Ishikawa (cell line): ENCODE measurements at regions not wholly inside any gene's neighbourhood (a gene's known extent, or its start where the extent isn't known, plus 50 kb on each side); places are given as distances from the start of the nearest gene placed in this dataset.

Source experiments
- CEBPB ChIP-seq: IDR thresholded peaks from 2 replicates; pipeline ENCODE4 v1.6.1; 2012
- CREB1 ChIP-seq: IDR thresholded peaks from 2 replicates; pipeline ENCODE4 v1.6.1; 2012; ENCODE audit warnings: low read depth
- EGR1 ChIP-seq: IDR thresholded peaks from 2 replicates; pipeline ENCODE4 v1.6.1; 2012
- EP300 ChIP-seq: IDR thresholded peaks from 2 replicates; pipeline ENCODE4 v1.6.1; 2012; ENCODE audit warnings: borderline replicate concordance
- FOXM1 ChIP-seq: IDR thresholded peaks from 2 replicates; pipeline ENCODE4 v1.6.1; 2012; ENCODE audit warnings: low read depth, borderline replicate concordance
- NFIC ChIP-seq: IDR thresholded peaks from 2 replicates; pipeline ENCODE4 v1.6.1; 2012
- RAD21 ChIP-seq: IDR thresholded peaks from 2 replicates; pipeline ENCODE4 v1.6.1; 2012; ENCODE audit warnings: low read depth
- REST ChIP-seq: IDR thresholded peaks from 2 replicates; pipeline ENCODE4 v1.6.1; 2012; ENCODE audit warnings: low read depth, mild to moderate bottlenecking
- TAF1 ChIP-seq: IDR thresholded peaks from 2 replicates; pipeline ENCODE4 v1.6.1; 2012; ENCODE audit warnings: low read depth, mild to moderate bottlenecking
- TCF12 ChIP-seq: IDR thresholded peaks from 2 replicates; pipeline ENCODE4 v1.6.1; 2012; ENCODE audit warnings: low read depth
- TEAD4 ChIP-seq: IDR thresholded peaks from 2 replicates; pipeline ENCODE4 v1.6.1; 2012
- USF1 ChIP-seq: IDR thresholded peaks from 2 replicates; pipeline ENCODE4 v1.6.1; 2012
- YY1 ChIP-seq: IDR thresholded peaks from 2 replicates; pipeline ENCODE4 v1.6.1; 2012; ENCODE audit warnings: low read depth
- ZBTB7A ChIP-seq: IDR thresholded peaks from 2 replicates; pipeline ENCODE4 v1.6.1; 2012; ENCODE audit warnings: low read depth
- TF ChIP-seq, protein P1 (sequence below): IDR thresholded peaks from 2 replicates; pipeline ENCODE4 v1.6.1; 2012

GRCh38 chr7:136056651-136057231, 79.6 kb upstream of the MTPN start:
- TF ChIP-seq EP300 (no peak), EGR1 (no peak), TCF12 (no peak), CEBPB (no peak)

GRCh38 chr7:136055266-136055665, 78.1 kb upstream of the MTPN start:
- TF ChIP-seq EGR1: no peak
- no peak for TF ChIP-seq USF1
- no peak for TF ChIP-seq CREB1
- no peak for TF ChIP-seq FOXM1
- no peak for TF ChIP-seq NFIC

DNA sequence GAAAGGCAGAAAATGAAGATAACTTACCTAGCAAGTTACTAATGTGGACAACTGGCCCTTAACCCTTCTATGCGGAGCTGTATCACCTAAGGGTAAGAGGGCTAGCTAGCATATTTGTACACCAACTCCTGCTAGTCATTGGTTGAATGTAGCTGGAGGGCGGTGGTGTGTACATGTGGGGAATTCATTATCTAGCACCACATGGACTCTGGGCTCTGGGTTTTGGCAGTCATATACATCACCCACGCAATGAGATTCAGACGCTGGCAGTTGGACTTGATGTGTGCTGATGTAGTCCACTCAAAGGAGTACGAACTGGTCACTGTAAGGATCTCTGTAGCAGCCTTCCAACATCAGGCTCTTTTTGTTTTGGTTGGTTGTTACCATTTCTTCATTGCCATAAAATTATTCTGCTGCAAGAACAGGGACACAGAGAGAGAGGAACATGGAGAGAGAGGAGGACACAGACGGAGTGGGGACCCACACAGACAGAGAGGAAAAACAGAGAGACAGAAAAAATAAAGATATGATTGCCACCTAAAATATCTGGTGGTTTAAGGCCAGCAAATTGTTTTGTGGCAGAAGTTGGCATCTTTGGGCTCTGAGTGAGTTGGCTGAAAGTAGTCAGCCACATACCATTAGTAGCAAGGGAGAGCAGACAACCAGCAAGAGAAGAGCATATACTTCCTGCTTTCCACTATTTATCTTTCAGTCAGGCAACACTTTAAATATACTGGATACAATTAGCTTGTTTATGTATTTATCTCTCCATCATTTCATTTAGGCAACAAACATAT, 76.7 kb upstream of the MTPN start:
- no peak for TF ChIP-seq ZBTB7A
- TF ChIP-seq EGR1: no peak
- no peak for TF ChIP-seq CREB1
- TF ChIP-seq, protein P1, sequence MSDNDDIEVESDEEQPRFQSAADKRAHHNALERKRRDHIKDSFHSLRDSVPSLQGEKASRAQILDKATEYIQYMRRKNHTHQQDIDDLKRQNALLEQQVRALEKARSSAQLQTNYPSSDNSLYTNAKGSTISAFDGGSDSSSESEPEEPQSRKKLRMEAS: no peak
- TF ChIP-seq FOXM1: no peak
- no peak for TF ChIP-seq REST
- no peak for TF ChIP-seq USF1
- TF ChIP-seq YY1: no peak

DNA sequence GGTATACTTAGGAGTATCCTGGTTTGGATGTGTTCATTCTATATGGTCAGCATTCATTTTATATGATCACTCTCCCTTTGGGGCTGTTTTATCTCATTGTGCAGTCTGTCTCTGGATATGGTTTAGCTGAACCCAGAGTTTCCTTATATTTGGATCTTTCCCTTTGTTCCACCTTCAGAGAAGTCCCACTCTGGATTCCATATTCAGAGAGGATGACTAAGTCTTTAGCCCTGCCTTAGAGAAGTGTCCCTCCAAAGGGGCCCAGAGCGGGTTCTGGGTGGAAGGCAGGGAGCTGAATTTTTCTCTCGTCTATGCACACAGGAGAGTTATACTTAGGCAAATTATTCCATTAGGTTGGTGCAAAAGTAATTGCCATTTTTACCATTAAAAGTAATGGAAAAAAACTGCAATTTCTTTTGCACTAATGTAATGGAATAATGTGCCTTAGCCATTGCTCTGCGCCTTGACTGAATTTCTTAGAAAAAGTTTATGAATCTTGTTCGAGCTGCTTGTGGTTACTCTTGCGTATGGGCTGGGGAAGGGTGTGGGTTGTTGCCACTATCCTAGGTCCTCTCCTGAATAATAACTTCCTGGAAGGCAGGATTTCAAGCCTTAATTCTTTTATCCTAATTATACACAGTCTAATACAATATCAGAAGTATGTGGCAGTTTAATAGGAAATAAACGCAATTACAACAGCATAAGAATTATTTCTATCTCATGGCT, 74.2 kb upstream of the MTPN start:
- TF ChIP-seq FOXM1: no peak
- TF ChIP-seq EGR1: no peak
- no peak for TF ChIP-seq TEAD4
- no peak for TF ChIP-seq ZBTB7A

- no peak for TF ChIP-seq REST
- no peak for TF ChIP-seq YY1
- no peak for TF ChIP-seq CREB1
- no peak for TF ChIP-seq TAF1
- TF ChIP-seq ZBTB7A: no peak
- TF ChIP-seq NFIC: no peak
- no peak for TF ChIP-seq FOXM1
- no peak for TF ChIP-seq USF1
- TF ChIP-seq, protein P1: no peak
- TF ChIP-seq TCF12: no peak
Observed at GRCh38 chr7:136050462-136050847, 73.3 kb upstream of the MTPN start.

DNA sequence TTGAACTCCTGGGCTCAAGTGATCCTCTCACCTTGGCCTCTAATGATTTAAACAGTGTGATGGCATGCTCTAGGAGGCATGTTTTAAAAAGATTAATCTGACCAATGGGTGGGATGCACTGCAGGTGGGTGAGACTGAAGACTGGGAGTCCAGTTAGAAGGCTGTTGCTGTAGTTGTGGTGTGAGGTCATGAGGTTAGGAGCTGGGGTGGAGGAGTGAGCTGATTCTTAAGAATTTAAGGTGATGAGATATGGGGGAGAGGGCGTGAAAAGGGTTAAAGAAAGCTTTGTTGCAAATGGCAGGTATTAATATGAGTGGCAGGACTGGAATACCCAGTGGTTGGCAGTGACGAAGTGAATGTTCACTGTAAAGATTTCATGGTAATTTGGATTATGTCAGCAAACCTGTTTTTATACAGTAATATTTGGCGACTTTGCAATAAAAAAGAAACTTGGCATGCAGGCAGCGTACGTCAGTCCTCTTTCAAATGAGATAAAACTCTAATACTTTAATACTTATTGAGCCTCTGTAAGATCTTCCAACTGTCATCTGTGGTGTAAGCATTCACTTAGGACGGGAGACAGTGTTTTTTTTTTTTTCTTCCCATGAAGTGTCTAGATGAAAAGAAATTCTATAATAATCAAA, 72.8 kb upstream of the MTPN start:
- TF ChIP-seq EGR1 (no peak), REST (no peak), RAD21 (no peak), TEAD4 (no peak), USF1 (no peak), EP300 (no peak), NFIC (no peak), ZBTB7A (no peak), YY1 (no peak), TAF1 (no peak), CREB1 (no peak), CEBPB (no peak), FOXM1 (no peak)
- TF ChIP-seq, protein P1: no peak
